HG03558 (cell line): ENCODE measurements at regions not wholly inside any gene's neighbourhood (a gene's known extent, or its start where the extent isn't known, plus 50 kb on each side); places are given as distances from the start of the nearest gene placed in this dataset.
A peak's percentile ranks its signal among the peaks of the same experiment; 100 is the strongest.

Source experiments
- ATAC-seq: cut with Tn5 transposase; IDR thresholded peaks from one replicate; pipeline ENCODE4 v1.9.1; 2021; ENCODE audit warnings: moderate number of reproducible peaks; ENCODE audit not compliant: unreplicated experiment; ENCODE audit errors: extremely low read depth

DNA sequence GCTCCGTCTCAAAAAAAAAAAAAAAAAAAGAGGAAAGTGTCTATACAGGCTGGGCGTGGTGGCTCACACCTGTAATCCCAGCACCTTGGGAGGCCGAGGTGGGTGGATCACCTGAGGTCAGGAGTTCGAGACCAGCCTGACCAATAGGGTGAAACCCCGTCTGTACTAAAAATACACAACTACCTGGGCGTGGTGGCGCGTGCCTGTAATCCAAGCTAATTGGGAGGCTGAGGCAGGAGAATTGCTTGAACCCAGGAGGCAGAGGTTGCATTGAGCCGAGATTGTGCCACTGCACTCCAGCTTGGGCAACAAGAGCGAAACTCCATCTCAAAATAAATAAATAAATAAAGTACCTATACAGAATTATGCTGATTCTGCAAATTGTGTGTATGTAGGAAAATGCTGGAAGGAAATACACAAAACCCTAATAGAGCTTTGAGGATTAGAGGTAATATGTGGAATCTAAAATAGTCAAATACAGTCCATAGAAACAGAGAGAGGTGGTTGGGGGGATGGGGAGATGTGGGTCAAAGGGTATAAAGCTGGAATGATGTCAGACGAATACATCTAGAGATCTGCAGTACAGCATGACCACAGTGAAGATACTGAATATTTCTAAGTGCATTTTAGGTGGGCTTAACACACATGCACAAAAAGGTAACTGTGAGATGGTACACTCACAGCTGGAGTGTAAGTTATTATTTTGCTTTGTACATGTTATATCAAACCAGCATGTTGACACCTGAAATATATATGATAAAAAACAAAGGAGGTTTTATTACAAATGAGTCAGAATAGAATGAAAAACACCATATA, 174.5 kb upstream of the KLF14 start:
- ATAC-seq, result no peak

DNA sequence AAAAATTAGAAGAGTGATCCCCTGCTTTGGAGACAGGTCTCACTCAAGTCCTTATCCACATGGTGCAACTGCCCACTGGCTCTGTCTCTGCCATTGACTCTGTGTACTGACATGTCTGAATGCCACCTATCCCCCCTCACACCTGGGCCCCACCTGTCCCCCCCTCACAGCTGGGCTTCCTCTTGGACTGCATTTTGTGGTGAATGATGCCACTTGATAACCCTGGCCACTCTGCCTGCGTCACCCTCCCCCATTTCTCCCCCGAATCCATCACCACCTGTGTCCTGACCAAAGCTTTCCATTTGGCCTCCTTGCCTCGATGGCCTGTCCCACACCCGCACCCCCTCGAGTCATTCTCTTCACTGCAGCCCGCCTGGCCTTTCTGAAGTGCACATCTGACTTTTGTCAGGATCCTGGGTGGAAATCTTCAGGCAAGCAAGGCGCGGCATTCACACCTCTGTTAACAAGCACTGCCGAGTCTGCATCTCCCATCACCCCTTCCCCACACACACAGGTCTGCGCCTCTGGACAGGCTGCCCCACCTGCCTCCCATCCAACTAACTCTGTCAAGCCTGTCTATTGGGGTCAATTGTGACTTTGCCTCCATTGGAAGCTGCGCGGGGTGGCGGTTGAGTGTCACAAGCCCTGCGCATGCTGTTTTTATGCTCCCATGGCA, 175.3 kb upstream of the KLF14 start:
- no peak for ATAC-seq

DNA sequence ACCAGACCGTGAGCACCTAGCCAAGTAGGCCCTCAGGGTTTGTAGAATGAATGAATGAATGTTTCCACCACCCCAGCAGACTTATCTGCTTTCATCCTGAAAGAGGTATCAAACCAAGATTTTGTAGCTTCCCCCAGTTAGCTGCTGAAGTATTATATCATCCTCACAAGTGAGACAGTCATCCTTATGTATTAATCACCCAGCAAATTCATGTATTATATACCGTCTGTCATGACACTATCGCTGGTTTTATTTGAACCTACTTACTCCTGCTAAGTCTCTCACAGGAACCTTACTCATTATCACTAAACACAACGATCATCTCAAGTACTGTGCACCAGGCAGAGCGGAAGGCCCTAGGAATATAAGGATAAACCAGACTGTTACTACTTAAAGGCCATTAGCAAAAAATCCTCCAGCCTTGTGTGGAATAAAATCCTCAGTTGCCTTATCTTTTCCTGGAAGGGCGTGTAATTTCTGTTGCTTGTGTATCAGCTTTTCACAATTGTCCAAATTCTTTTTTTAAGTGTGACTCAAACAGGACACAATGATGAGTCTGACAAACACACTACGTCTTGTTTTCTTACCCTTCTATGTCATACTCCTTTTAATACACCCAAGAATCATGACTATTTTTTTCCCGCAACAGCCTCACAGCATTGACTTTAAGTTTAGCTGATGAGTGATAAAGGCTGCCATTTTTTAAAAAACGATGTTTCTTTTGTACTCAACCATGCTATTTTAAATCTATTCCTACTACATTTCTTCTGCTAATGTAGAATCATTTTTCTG, 176.1 kb upstream of the KLF14 start:
- no peak for ATAC-seq

DNA sequence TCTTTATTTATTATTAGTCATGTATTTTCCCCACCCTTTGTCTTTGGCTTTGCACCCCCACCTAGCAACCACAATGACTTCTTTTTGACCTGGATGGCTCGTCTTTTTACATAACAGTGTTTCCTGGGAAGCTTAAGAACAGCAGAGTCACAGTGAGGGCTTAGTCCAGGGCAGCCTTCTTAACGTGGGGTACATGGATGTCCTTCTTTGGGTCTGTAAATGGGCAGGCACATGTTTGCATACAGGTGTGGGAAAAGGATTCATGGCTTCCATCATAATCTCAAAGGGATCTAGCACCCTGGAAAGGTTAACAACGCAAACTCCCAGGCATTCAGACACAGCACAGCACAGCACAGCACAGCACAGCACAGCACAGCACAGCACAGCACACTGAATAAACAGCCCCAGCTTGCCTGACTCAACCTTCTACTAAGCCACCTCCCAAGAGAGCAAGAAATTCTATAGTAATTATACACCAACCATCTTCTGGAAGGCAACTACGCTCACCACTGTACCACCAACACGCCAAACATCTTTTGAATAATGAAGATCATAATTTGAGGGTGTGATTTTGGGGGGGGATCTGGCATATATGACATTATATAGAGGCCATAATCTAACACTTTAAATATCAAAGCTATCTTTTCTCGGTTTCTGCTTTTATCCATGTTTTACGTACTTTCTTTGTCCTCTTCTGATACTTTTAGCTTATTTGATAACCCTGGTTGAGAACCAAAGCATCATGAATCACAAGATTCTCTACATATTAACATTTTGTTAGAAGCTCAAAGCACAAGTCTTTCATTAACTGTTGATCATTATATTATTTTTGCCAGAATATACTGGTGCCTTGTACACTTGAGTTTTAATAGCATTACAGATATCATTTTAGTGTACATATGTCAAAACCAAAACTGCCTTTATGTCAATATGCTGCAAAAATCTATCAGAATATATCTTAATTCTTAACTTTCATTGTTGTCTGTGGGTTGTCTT, 177.2 kb upstream of the KLF14 start:
- no peak for ATAC-seq

DNA sequence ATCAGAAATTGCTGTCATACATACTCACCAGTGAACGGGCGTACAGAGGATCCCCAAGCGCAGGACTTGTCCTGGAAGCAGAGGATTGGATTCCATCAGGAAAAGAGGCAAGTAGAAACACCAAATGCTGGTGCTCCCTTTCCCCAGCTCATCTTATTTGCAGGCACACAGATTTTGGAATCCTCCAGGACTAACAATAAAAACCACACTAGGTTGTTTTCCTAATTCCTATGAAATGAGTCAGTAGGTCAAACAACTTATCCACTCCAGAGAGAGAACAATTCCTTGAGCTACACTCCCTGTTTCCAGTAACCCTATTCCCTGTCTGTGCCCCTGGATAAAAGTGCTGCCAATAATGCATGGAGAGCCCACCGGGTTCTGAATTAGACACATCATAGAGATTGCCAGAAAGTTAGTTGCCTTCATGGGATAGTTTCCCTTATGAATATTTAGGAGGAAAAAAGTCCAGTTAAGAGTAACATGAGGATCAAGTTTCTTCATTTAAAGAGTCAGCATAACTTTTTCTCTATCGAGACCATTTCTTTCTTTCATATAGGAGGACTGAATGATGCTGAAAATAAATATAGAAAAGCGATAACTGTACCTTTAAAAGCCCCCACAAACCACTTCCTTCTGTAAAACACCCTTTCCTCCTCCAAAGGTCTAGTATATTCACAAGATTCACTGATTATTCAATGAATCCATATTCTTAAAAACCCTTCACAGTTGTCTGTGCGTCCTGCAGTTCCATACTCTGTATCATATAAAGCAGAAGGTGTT, 178.3 kb upstream of the KLF14 start:
- no peak for ATAC-seq

DNA sequence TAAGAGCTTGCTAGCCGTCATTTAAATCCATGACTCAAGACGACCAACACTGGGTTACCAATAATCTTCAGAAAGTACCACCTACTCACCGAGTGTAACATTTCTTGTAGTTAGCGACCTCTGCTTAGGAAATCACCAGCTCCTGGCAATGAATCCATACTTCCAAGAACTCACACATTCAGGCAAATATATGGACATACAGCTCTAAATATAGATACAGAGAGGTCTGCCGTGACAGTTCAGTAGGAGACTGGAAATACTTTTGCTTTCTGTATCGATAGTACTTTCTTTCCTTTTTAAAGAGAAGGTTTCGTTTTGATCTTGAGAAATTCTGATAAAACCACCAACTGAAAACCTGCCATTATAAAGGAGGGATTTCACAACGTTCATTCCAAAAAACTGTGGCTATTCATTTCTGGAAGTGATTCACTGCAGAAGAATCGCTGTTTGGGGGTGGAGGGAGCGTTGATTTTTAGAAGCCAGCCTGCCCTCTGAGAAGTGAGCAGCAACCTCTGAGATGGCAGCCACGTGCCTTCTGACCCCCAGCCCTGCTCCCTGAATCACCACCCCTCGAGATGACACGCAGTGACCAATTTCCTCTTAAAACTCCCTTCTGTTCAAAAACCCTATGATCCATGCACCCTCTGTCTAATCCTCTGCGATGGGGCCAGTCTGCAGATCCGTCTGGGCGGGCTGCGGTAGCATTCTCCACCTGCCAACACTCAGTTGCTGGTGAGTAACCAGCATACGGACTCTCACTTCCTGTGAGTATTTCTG, 179.0 kb upstream of the KLF14 start:
- peak; percentile 60 for ATAC-seq

DNA sequence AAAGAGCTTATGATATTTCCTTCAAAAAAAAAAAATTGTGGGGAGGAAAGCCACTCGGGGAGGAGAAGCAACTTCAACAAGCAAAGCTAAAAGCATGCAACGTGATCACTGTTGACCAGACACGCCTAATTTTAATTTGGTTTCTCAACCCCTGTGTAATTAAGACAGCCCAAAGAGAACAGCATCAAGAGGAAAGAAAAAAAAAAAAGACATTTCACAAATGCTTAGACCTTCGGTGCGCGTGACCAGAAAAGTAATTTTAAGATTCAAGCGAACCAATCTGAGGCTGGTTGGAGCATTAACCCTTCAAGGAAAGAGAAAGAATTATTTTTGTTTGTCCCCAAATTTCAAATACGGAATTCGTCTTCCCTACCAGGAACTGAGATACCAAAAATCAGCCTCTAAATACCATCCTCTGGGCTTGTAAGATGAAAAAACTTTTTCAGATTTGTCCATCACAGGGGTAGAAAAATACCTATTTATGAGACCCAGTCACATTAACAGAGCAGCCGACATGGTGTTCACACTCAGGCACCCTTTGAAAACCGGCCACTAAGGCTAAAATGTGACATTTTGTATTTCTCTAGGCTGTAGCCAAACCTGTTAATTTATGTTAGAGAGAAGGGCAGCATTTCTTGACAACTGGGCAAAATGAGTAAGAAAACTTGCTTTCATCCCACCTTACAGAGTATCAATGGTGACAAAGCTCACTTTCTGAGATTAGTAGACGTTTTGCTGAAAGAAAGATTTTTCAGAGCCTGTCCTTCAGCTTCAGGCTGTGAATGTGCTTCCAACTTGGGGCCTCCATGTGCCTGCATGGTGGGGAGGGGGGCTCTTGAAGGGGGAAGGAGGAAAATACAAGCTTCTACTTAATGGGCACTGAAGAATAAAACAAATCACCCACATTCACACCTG, 179.9 kb upstream of the KLF14 start:
- no peak for ATAC-seq

DNA sequence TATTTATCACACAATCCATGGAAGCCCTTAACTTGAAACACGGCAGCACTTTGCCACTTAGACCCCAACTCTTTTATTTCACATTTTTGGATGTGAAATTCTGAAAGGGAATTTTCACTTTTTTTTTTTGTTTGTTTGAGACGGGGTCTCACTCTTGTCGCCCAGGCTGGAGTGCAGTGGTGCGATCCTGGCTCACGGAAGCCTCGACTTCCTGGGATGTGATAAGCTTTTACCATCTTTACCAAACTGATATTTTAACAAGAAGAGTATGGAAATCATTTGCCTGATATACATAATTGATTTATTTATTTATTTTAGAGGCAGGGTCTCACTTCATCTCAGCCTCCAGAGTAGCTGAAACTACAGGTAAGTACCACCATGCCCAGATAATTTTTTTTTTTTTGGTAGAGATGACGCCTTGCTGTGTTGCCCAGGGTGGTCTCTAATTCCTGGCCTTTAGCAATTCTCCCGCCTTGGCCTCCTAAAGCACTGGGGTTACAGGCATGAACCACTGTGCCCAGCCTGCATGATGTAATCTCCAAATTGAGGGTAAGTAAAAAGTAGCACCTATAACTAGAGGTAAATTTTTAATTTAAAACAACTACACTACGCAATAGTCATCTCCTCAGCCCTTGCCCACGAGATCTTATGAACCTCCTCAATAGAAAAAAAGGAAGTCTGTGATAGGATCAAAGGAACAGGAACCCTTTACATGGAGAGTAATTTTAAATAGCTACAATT, 180.7 kb upstream of the KLF14 start:
- ATAC-seq, result no peak

DNA sequence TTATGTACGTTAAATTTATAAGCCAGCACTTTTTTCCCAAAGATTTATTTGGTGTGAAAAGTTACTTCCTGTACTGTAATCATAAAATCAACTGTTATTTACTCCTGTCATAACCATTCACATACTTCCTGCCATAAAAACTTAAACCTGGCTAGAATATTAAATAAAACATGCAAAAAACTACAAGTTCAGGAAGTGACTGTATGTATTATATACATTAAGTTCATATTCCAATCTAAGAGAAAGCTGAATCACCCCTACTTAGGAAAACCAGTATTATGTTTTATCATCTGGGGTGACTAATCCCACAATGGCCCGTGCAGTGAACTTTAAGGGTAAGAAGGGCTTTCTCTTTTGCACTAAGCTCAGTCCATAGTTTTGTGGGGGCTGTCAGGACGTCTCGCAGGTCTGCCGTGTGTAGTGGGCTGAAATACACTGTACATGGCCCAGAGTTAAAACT, 183.7 kb upstream of the KLF14 start:
- no peak for ATAC-seq

DNA sequence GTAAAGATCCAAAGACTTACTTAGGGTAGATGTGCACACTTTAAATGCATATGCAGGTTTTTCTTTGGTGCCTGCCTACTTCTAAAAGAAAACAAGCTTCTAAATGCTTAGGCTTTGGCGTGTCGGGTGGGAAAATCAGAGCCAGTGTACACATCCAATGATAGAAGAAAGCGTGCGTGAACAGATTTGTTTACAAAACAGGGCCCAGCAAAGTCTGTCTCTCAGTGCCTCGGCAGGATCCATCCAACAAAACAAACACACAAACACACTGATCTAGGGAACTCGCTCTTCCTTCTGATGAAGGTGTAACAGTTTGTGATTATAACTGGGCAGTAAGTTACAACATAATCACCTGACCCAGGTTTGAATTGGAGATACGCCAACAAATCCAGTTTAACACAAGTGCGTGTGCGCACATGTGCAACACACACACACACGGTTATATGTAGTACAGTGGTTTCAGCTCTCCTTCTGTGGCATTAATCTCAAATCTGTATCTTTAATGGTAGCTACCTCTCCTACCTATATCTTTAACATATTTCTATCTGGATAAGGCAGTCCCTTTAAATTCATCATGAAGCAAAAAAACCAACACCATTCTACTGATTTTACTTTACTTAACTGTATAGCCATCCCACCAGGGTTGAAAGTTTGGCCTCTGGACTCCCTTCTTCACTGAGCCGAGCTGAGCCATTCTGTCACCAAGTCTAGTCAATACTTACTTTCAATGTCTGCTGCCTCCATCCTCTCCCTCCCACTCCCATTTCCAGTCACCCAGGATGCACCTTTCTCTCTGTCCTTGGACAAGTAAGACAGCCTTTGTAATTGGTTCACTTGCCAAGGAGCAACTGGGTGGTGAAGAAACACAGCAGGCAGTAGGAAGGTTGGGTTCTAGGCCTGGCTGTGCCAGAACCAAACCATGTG, 184.4 kb upstream of the KLF14 start:
- no peak for ATAC-seq

DNA sequence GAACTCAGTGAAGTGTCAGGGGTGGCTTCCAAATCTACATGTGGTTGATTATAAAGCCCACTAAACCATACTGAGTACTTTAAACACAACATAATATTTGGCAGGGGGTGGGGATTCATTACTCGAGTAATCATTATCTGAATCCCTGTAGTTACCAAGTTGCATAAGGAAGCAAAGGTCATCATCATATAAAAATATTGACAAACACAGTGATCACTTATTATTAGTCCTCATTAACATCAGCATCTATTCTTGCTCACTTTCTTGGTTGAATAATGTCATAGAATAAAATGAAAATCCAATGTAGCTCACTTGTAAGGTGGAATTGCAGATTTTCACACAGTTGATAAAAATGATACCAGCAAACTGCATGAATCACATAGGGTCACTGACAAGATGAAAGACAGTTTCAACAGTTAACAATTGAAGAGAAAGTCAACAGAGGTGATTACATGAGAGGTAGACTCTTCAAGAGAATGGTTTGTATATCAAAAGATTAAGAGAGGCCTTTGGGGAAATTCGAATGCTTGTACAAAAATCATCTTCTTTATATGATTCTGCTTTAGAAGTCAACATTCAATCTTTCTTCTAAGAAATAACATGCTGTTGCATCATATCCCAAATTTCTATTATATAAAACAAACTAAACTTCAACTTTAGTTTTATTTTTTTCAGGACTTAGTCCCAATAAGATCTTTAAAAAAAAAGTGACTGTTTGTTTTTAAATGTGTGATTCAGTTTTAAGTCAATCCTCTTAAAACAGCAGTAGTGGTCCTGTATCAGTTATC, 185.5 kb upstream of the KLF14 start:
- no peak for ATAC-seq

DNA sequence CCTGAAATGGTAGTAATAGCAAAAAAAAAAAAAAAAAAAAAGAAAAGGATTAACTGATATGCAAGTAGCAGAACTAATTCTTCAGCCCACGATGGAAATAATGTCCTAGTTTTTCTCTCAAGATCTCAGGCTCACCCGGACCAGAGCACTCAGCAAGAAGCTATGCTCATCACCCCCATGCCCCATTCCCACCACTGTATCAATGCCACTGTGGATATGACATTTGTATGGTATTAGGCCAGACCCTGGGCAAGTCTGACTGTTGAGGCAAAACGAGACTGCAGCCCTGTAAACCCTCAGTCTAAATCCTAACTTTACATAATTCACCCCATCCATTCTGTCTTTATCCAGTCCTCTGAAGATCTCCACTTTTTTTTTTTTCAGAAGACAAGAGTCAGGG, 186.1 kb upstream of the KLF14 start:
- ATAC-seq, result no peak

DNA sequence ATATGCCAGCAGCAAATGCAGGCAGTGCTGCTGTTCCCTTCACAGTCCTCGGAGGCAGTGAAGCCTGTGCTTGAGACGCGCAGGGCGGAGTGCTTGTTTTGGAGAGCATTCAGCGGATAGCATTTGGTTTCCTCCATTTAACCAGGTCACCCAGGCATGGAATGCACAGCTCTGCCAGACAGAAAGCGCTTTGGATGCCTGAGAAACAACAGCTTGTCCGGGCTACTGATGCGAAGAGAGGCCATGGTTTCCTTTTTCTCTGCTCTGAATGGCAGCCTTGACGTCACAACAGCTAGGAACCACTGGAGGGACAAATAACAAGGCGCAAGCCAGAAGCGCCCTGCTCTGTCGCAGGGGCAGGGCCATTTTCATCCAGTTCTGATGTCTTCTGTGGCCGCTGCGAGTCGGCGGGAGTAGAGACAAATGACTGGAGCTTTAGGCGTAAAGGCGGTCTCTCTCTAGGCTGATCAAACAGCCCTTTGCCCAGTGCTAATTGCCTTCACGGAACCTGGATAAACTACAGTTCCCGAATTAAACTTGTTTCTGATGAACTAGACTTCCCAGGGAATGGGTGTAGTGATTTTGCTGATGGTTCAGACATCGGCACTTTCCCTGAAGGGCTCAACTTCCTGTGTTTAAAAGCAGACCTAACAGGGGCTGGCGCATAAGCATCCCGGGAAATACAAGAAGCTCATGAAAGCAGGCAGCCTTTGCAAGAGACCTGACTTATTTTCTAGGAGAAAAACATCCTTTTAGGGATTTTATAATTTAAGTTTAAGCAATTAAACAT, 187.6 kb upstream of the KLF14 start:
- ATAC-seq, result no peak
